Ishikawa (cell line): ENCODE measurements at regions not wholly inside any gene's neighbourhood (a gene's known extent, or its start where the extent isn't known, plus 50 kb on each side); places are given as distances from the start of the nearest gene placed in this dataset.

Experiments used
- CEBPB ChIP-seq: IDR thresholded peaks from 2 replicates; pipeline ENCODE4 v1.6.1; 2012
- CREB1 ChIP-seq: IDR thresholded peaks from 2 replicates; pipeline ENCODE4 v1.6.1; 2012; ENCODE audit warnings: low read depth
- EGR1 ChIP-seq: IDR thresholded peaks from 2 replicates; pipeline ENCODE4 v1.6.1; 2012
- EP300 ChIP-seq: IDR thresholded peaks from 2 replicates; pipeline ENCODE4 v1.6.1; 2012; ENCODE audit warnings: borderline replicate concordance
- FOXM1 ChIP-seq: IDR thresholded peaks from 2 replicates; pipeline ENCODE4 v1.6.1; 2012; ENCODE audit warnings: low read depth, borderline replicate concordance
- NFIC ChIP-seq: IDR thresholded peaks from 2 replicates; pipeline ENCODE4 v1.6.1; 2012
- RAD21 ChIP-seq: IDR thresholded peaks from 2 replicates; pipeline ENCODE4 v1.6.1; 2012; ENCODE audit warnings: low read depth
- TAF1 ChIP-seq: IDR thresholded peaks from 2 replicates; pipeline ENCODE4 v1.6.1; 2012; ENCODE audit warnings: low read depth, mild to moderate bottlenecking
- TCF12 ChIP-seq: IDR thresholded peaks from 2 replicates; pipeline ENCODE4 v1.6.1; 2012; ENCODE audit warnings: low read depth
- TEAD4 ChIP-seq: IDR thresholded peaks from 2 replicates; pipeline ENCODE4 v1.6.1; 2012
- YY1 ChIP-seq: IDR thresholded peaks from 2 replicates; pipeline ENCODE4 v1.6.1; 2012; ENCODE audit warnings: low read depth
- ZBTB7A ChIP-seq: IDR thresholded peaks from 2 replicates; pipeline ENCODE4 v1.6.1; 2012; ENCODE audit warnings: low read depth
- TF ChIP-seq, protein P1 (sequence below): IDR thresholded peaks from 2 replicates; pipeline ENCODE4 v1.6.1; 2012; ENCODE audit warnings: low read depth, mild to moderate bottlenecking
- TF ChIP-seq, protein P2 (sequence below): IDR thresholded peaks from 2 replicates; pipeline ENCODE4 v1.6.1; 2012
- TF ChIP-seq, protein P3 (sequence below): IDR thresholded peaks from 2 replicates; pipeline ENCODE4 v1.6.1; 2012

DNA sequence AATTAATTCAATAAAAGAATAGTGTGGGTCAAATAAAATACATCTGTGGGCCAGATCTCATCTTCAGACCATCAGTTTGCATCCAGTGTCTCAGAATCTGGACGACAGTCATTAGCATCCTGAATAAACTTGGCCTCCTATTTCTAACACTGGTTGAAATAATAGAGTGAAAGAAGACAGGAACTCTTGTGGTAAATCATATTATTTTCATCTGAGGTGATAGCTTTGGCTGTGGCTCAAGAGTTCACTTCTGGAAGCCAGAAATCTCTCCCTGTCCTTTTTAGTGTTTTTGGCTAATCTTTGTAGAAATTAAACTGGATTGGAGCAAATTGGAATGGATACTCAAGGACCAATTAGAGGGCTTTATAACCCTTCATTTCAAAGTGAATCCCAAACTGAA lies 63.4 kb upstream of the HMHB1 start:
- TF ChIP-seq, protein P1, sequence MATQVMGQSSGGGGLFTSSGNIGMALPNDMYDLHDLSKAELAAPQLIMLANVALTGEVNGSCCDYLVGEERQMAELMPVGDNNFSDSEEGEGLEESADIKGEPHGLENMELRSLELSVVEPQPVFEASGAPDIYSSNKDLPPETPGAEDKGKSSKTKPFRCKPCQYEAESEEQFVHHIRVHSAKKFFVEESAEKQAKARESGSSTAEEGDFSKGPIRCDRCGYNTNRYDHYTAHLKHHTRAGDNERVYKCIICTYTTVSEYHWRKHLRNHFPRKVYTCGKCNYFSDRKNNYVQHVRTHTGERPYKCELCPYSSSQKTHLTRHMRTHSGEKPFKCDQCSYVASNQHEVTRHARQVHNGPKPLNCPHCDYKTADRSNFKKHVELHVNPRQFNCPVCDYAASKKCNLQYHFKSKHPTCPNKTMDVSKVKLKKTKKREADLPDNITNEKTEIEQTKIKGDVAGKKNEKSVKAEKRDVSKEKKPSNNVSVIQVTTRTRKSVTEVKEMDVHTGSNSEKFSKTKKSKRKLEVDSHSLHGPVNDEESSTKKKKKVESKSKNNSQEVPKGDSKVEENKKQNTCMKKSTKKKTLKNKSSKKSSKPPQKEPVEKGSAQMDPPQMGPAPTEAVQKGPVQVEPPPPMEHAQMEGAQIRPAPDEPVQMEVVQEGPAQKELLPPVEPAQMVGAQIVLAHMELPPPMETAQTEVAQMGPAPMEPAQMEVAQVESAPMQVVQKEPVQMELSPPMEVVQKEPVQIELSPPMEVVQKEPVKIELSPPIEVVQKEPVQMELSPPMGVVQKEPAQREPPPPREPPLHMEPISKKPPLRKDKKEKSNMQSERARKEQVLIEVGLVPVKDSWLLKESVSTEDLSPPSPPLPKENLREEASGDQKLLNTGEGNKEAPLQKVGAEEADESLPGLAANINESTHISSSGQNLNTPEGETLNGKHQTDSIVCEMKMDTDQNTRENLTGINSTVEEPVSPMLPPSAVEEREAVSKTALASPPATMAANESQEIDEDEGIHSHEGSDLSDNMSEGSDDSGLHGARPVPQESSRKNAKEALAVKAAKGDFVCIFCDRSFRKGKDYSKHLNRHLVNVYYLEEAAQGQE, result no peak
- TF ChIP-seq CEBPB (no peak), RAD21 (no peak), TAF1 (no peak), TEAD4 (no peak), TCF12 (no peak), CREB1 (no peak), YY1 (no peak), ZBTB7A (no peak), EP300 (no peak), NFIC (no peak), EGR1 (no peak)
- TF ChIP-seq, protein P2, sequence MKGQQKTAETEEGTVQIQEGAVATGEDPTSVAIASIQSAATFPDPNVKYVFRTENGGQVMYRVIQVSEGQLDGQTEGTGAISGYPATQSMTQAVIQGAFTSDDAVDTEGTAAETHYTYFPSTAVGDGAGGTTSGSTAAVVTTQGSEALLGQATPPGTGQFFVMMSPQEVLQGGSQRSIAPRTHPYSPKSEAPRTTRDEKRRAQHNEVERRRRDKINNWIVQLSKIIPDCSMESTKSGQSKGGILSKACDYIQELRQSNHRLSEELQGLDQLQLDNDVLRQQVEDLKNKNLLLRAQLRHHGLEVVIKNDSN, result no peak
- TF ChIP-seq, protein P3, sequence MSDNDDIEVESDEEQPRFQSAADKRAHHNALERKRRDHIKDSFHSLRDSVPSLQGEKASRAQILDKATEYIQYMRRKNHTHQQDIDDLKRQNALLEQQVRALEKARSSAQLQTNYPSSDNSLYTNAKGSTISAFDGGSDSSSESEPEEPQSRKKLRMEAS, result no peak

DNA sequence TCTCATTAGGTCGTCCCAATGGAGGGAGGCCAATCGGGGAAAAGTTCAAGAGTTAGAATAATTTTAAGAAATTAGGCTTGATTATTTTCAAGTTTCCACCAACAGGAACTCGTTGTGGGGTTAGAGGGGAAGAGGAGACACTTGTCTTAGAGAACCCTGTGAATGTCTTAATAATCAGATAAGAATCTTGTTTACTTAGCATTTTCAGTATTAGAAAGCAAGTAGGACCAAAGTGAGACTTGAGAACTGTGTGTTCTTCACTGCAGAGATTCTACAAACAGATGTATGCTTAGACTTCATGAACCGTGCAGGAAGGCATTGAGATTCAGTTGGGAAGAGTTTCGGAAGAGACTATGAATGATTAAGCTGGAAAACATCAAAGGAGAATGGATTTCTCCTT lies 69.0 kb upstream of the HMHB1 start:
- TF ChIP-seq RAD21 (no peak), TCF12 (no peak), NFIC (no peak), EP300 (no peak), YY1 (no peak), EGR1 (no peak), TEAD4 (no peak), CEBPB (no peak), CREB1 (no peak)
- TF ChIP-seq, protein P2, result no peak
- TF ChIP-seq, protein P3, result no peak

DNA sequence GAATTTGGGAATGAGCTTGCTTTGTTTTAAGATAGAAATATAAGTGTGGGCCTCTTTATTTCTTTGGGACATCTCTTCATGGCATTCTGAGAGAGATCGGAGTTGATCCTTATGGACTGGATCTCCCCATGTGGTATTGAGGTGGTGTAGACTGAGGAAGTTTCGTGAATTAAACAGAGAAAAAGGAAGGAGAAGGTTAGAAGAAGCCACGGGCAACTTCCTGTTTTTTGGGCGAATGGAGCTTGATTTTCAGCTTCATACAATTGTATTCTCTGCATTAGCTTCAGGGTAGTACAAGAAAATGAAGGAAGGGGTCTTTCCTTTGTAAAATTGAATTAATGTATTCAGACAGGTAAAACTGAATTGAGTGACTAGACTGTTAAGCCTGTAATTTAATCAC lies 70.5 kb upstream of the HMHB1 start:
- TF ChIP-seq TAF1, result no peak
- TF ChIP-seq TCF12, result no peak
- TF ChIP-seq, protein P1, result no peak
- TF ChIP-seq ZBTB7A, result no peak
- TF ChIP-seq EGR1, result no peak
- TF ChIP-seq NFIC, result no peak

DNA sequence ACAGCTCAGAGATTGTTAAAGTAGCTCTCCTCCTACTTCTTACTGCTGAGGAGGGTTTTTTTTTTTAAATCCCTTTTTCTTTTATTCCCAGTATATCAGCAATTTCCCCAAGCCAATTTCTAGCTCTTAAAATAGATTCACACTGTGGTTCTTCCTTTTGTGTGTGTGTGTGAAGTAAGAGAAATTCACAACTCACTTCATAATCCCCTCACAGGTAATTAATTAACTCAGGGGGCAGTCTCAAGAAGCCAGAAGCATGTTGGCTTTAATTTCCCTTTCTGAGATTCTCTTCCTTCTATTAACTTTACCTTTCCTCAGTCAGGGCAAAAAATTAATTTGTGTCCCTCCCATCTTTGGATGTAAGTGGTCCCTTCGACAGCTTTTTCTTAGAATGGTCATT lies 71.0 kb upstream of the HMHB1 start:
- no peak for TF ChIP-seq TCF12

DNA sequence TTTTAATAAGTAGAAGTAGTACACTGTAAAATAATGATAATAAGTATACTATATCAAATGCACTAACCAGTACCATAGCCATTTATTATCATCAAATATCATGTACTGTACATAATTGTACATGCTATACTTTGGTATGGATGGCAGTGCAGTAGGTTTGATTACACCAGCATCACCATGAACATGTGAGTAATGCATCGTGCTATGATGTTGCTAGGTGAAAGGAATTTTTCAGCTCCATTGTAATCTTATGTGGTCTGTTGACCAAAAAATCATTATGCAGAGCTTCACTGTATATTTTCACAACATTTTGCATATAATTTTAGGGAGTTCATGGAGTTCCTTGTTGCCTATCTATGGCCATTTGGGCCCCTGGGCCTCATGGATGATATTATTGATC lies 72.2 kb upstream of the HMHB1 start:
- TF ChIP-seq TAF1, result no peak

DNA sequence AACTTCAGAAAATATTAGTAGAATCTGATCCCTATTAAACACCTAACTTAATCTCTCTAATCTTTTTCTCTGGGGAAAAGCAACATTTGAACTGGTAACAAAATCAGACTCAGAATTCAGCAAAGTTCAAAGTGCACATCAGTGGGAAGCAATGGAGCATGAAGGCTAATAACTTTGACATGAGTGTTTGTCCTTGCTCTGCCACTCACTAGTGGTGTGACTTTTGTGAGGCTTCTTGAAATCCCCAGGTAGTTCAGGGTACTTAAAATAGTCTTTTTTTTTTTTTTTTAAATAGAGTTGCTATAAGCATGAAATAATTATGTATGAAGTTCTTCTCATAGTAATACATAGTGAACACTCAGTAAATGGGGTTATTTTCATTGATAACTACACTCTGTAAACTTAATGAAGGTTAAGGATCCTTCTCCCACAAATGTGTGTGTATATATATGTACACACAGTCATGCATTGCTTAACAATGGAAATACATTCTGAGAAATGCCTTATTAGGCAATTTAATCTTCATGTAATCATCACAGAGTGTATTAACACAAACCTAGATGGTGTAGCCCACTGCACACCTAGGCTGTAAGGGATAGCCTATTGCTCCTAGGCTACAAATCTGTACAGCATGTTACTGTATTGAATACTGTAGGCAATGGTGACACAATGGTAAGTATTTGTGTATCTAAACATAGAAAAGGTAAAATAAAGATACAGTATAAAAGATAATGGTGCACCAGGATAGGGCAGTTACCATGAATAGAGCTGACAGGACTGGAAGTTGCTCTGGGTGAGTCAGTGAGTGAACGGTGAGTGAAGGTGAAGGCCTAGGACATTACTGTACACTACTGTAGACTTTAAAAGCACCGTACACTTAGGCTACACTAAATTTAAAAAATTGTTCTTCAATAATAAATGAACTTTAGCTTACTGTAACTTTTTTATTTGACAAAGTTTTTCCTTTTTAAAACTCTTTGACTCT lies 73.3 kb upstream of the HMHB1 start:
- TF ChIP-seq EP300 (no peak), TEAD4 (no peak), ZBTB7A (no peak), CEBPB (no peak), EGR1 (no peak), FOXM1 (no peak), TAF1 (no peak), CREB1 (no peak), TCF12 (no peak), RAD21 (no peak), NFIC (no peak), YY1 (no peak)
- TF ChIP-seq, protein P3, result no peak
- TF ChIP-seq, protein P2, result no peak
- TF ChIP-seq, protein P1, result no peak
